Testis (tissue), 2 donors: ENCODE measurements at regions not wholly inside any gene's neighbourhood (a gene's known extent, or its start where the extent isn't known, plus 50 kb on each side); places are given as distances from the start of the nearest gene placed in this dataset.

Source experiments
- CTCF ChIP-seq, 3 experiments: fragments of 450-650 bp in 2 of 3; fragments of 200-600 bp in 1 of 3; sonication (generic) in 1 of 3; IDR thresholded peaks; one replicate each; pipeline ENCODE4 v1.5.1; 2016 to 2019; ENCODE audit warnings: antibody characterized with exemption in 3 of 3, mild to moderate bottlenecking in 2 of 3, moderate library complexity in 1 of 3
- POLR2A ChIP-seq: fragments of 450-650 bp; IDR thresholded peaks from one replicate; pipeline ENCODE4 v1.6.1; 2017; ENCODE audit warnings: antibody characterized with exemption, mild to moderate bottlenecking, moderate library complexity

- TF ChIP-seq CTCF (IDR thresholded peaks at IDR 0.05), result no peak
- no peak for TF ChIP-seq POLR2A
These were observed 257.6 kb upstream of the POU5F2 start for GRCh38 chr5:93998951-93999455.
